ENCODE measurements at regions not wholly inside any gene's neighbourhood (a gene's known extent, or its start where the extent isn't known, plus 50 kb on each side); places are given as distances from the start of the nearest gene placed in this dataset.
A peak's percentile ranks its signal among the peaks of the same experiment; 100 is the strongest.
"Not testable (repeated sequence)": the region's sequence is repeated elsewhere in the genome, so short reads cannot be mapped to it uniquely, and the experiment has no call there.

- ATAC-seq; DNase-seq (ENCODE audit: low spot score): not testable (repeated sequence)
These were observed 846.4 kb downstream of the RPIA start for GRCh38 chr2:89537862-89538261.

- not testable (repeated sequence) for DNase-seq (ENCODE audit: low spot score); ATAC-seq
These were observed 852.6 kb downstream of the RPIA start for GRCh38 chr2:89544110-89544509.

- DNase-seq (ENCODE audit: low spot score); ATAC-seq: not testable (repeated sequence)
These were observed 887.7 kb downstream of the RPIA start for GRCh38 chr2:89579154-89579553.

- not testable (repeated sequence) for DNase-seq (ENCODE audit: low spot score); ATAC-seq
These were observed 891.3 kb downstream of the RPIA start for GRCh38 chr2:89582816-89583215.

GRCh38 chr2:89584046-89584445 lies 892.6 kb downstream of the RPIA start:
- ATAC-seq, result not testable (repeated sequence)

GRCh38 chr2:89584868-89585557 lies 893.5 kb downstream of the RPIA start:
- not testable (repeated sequence) for ATAC-seq; DNase-seq (ENCODE audit: low spot score)

More at GRCh38 chr2:89584046-89584445, 892.6 kb downstream of the RPIA start:
- not testable (repeated sequence) for DNase-seq (ENCODE audit: low spot score)

- peak; percentile 100 for ATAC-seq
- DNase-seq (ENCODE audit: low spot score), result peak; percentile 64
These were observed 894.1 kb downstream of the RPIA start for GRCh38 chr2:89585558-89585920.

- DNase-seq (ENCODE audit: low spot score); ATAC-seq: not testable (repeated sequence)
These were observed 908.4 kb downstream of the RPIA start for GRCh38 chr2:89599843-89600242.

- DNase-seq (ENCODE audit: low spot score); ATAC-seq: not testable (repeated sequence)
These were observed 915.0 kb downstream of the RPIA start for GRCh38 chr2:89606514-89606913.

- not testable (repeated sequence) for DNase-seq (ENCODE audit: low spot score); ATAC-seq
These were observed 918.9 kb downstream of the RPIA start for GRCh38 chr2:89610207-89610926.

GRCh38 chr2:89610927-89611515 lies 919.5 kb downstream of the RPIA start:
- ATAC-seq; DNase-seq (ENCODE audit: low spot score): not testable (repeated sequence)

- not testable (repeated sequence) for DNase-seq (ENCODE audit: low spot score); ATAC-seq
These were observed 920.2 kb downstream of the RPIA start for GRCh38 chr2:89611710-89612109.

- DNase-seq (ENCODE audit: low spot score); ATAC-seq: not testable (repeated sequence)
These were observed 957.8 kb downstream of the RPIA start for GRCh38 chr2:89649268-89649667.

GRCh38 chr2:89679254-89679653 lies 987.8 kb downstream of the RPIA start:
- not testable (repeated sequence) for DNase-seq (ENCODE audit: low spot score); ATAC-seq
